Large intestine (tissue), 3 donors: ENCODE measurements at regions not wholly inside any gene's neighbourhood (a gene's known extent, or its start where the extent isn't known, plus 50 kb on each side); places are given as distances from the start of the nearest gene placed in this dataset.
"Not testable (repeated sequence)": the region's sequence is repeated elsewhere in the genome, so short reads cannot be mapped to it uniquely, and the experiment has no call there.

Experiments
- DNase-seq, 2 donors: peaks; one replicate each; pipeline versions ENCODE4 v3.0.0 to v3.0.0-alpha.2; 2013
- H3K27ac ChIP-seq: one replicate; pipeline ENCODE4 v1.5.1; 2013; ENCODE audit warnings: low read length
- H3K27me3 ChIP-seq: 2 replicates; pipeline ENCODE4 v1.6.1; 2013; ENCODE audit warnings: low read length; ENCODE audit not compliant: control insufficient read depth, insufficient read depth
- H3K36me3 ChIP-seq: 2 replicates; pipeline ENCODE4 v1.6.1; 2013; ENCODE audit warnings: low read length; ENCODE audit not compliant: control insufficient read depth, insufficient read depth
- H3K4me1 ChIP-seq: one replicate; pipeline ENCODE4 v1.6.1; 2013; ENCODE audit warnings: low read length; ENCODE audit not compliant: control insufficient read depth, insufficient read depth
- H3K4me3 ChIP-seq: one replicate; pipeline ENCODE4 v1.5.1; 2013; ENCODE audit warnings: low read length
- H3K9me3 ChIP-seq: one replicate; pipeline ENCODE4 v1.6.1; 2013; ENCODE audit warnings: mild to moderate bottlenecking, low read depth, low read length, moderate library complexity; ENCODE audit not compliant: control insufficient read depth
- WGBS: methylation state at CpG from one replicate; pipeline ENCODE4 v1.1.5; 2013; ENCODE audit warnings: low lambda C conversion rate; ENCODE audit not compliant: insufficient coverage; 5-methylcytosine and 5-hydroxymethylcytosine counted together

GRCh38 chr2:239865856-239866255, 159.3 kb downstream of the NDUFA10 start:
- H3K36me3 ChIP-seq, H3K4me3 ChIP-seq, H3K27ac ChIP-seq, H3K27me3 ChIP-seq, H3K4me1 ChIP-seq, DNase-seq: not testable (repeated sequence)
- peaks cover 38% of the 10 kb centered on the region for H3K9me3 ChIP-seq
- 100% methylated on average over 1 of the region's 5 CpGs for WGBS

DNA sequence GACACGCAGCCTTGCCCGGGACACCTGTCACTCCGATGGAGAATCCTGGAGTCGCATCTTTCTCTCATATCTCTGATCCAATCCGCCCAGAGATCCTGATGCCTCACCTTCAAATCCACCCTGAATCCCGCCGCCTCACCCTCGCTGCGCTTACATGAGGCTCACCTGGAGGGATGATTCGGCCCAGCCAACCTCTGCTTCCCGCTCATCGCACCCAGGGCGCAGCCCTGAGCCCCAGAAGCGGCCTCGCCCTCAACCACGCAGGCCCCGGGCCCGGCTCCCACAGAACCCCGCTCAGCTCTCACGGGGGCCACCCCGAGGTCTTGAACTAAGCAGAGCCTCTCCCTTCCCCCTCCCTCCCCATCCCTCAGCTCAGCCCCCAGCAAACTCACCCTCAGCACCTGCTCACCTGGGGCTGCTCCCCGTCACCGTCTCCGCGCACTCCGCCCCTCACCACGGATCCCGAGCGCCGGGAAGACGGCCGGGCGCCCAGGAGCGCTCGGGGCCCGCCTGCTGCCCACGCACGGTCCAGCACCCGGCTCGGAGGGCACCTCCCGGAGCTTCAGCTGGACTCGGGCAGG, 160.0 kb downstream of the NDUFA10 start:
- Histone ChIP-seq H3K4me3 (no peak overlapping the region), H3K36me3 (no peaks in the 10 kb centered on the region), H3K27me3 (no peaks in the 10 kb centered on the region), H3K9me3 (peaks cover 38% of the 10 kb centered on the region), H3K27ac (no peak overlapping the region), H3K4me1 (no peaks in the 10 kb centered on the region)
- WGBS, result no CpG with 5 or more reads among the region's 42 CpGs
- DNase-seq, result no peak

DNA sequence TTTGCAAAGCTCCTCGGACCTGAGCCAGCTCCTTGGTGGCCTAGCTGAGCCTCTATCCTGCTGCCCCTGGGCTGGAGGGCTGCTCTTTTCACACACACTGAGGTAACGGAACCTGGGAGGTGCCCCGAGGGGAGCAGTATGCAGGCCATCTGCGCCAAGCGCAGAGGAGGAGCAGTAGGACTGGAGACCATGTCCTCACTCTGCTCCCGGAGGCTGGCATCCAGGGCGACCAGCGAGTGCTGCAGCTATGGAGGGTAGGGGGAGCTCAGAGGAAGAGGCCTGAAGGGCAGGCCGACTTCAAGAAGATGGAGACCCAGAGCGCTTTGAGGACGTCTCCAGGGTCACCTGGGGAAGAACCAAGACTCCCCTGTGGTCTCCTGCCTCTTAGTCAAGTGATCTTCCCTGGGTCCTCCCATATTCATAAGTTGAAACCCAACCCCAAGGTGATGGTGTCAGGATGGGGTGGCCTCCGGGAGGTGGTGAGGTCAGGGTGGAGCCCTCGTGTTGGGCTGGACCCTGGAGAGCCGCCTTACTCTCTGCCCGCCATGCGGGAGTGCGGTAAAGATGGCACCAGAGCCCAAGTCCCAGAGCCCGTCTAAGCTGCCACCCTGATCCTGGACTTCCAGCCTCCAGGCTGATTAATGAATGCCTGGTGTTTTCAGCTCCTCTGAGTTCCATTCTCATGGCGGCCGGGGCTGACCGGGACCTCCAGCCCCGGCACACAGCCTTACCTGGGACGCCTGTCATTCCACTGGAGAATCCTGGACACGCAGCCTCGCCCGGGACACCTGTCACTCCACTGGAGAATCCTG, 160.7 kb downstream of the NDUFA10 start:
- no peak for DNase-seq
- H3K36me3 ChIP-seq, result no peaks in the 10 kb centered on the region
- peaks cover 38% of the 10 kb centered on the region for H3K9me3 ChIP-seq
- no peak overlapping the region for H3K27ac ChIP-seq
- WGBS, result no CpG with 5 or more reads among the region's 26 CpGs
- no peak overlapping the region for H3K4me3 ChIP-seq
- no peaks in the 10 kb centered on the region for H3K27me3 ChIP-seq
- H3K4me1 ChIP-seq, result no peaks in the 10 kb centered on the region

- H3K9me3 ChIP-seq, result peaks cover 25% of the 10 kb centered on the region
- 60% methylated on average over 2 of the region's 7 CpGs for WGBS
- H3K27ac ChIP-seq, result no peak overlapping the region
Observed at GRCh38 chr2:239862613-239863012, 162.5 kb downstream of the NDUFA10 start.

DNA sequence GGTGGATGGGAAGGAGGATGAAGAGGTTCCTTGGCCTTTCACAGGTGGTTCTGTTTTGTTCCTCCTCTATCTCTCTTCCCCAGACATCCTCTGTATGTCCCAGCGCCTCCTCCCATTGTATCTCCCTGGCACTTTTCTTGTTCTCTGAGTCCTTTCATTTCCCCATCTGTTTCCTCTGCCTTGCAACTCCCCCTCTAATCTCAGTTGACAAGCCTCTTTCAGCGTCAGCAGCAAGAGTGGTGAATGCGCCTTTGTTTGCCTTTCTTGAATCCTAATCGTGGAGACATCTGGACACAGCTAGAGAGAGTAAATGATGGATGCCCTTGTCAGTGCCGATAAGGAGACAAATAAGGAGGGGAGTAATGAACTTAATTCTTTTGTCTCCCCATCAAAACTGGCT, 167.0 kb downstream of the NDUFA10 start:
- Histone ChIP-seq H3K36me3 (no peaks in the 10 kb centered on the region), H3K4me3 (no peak overlapping the region), H3K27me3 (peaks cover 2% of the 10 kb centered on the region), H3K4me1 (no peaks in the 10 kb centered on the region), H3K27ac (no peak overlapping the region), H3K9me3 (no peaks in the 10 kb centered on the region)
- DNase-seq, result no peak
- WGBS, result 6% methylated on average over 2 of the region's 5 CpGs

More at GRCh38 chr2:239862613-239863012, 162.5 kb downstream of the NDUFA10 start:
- no peaks in the 10 kb centered on the region for H3K4me1 ChIP-seq
- H3K4me3 ChIP-seq, result no peak overlapping the region
- no peak for DNase-seq
- H3K27me3 ChIP-seq, result no peaks in the 10 kb centered on the region
- H3K36me3 ChIP-seq, result no peaks in the 10 kb centered on the region

GRCh38 chr2:239857591-239857990, 167.6 kb downstream of the NDUFA10 start:
- Histone ChIP-seq H3K4me3 (no peak overlapping the region), H3K27ac (no peak overlapping the region), H3K9me3 (no peaks in the 10 kb centered on the region), H3K27me3 (peaks cover 2% of the 10 kb centered on the region), H3K4me1 (no peaks in the 10 kb centered on the region), H3K36me3 (no peaks in the 10 kb centered on the region)
- DNase-seq, result no peak
- no CpG with 5 or more reads among the region's 1 CpG for WGBS

DNA sequence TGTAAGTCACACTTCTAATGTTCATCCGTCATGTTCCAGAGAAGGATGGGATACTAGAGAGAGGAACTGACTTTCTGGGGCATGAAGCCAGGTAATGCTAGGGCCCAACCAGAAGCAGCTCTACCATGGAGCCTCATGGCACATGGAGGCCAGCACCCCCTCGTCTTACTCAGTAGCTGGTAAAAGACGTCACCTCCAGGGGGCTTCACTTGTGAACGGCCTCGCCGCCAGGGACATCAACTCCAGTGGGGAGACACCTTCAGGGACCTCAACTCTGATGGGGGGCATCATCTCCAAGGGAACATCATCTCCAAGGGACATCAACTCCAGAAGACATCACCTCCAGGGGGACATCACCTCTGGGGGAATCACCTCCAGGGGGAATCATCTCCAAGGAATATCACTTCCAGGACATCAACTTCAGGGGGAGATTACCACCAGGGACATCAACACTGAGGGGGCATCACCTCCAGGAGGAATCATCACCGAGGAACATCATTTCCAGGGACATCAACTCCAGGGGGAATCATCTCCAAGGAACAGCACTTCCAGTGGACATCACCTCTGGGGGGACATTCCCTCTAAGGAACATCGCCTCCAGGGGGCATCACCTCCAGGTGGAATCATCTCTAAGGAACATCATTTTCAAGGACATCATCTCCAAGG, 168.4 kb downstream of the NDUFA10 start:
- 100% methylated on average over 1 of the region's 8 CpGs for WGBS
- no peak for DNase-seq
- Histone ChIP-seq H3K4me1 (no peaks in the 10 kb centered on the region), H3K4me3 (no peak overlapping the region), H3K27ac (no peak overlapping the region), H3K9me3 (no peaks in the 10 kb centered on the region), H3K27me3 (peaks cover 2% of the 10 kb centered on the region), H3K36me3 (no peaks in the 10 kb centered on the region)

GRCh38 chr2:239855863-239856587, 169.1 kb downstream of the NDUFA10 start:
- Histone ChIP-seq H3K4me3 (no peak overlapping the region), H3K27me3 (peaks cover 2% of the 10 kb centered on the region), H3K4me1 (no peaks in the 10 kb centered on the region), H3K36me3 (no peaks in the 10 kb centered on the region), H3K9me3 (no peaks in the 10 kb centered on the region), H3K27ac (no peak overlapping the region)
- DNase-seq, result no peak
- WGBS, result 80% methylated on average over 1 of the region's 10 CpGs

GRCh38 chr2:239854596-239854995, 170.5 kb downstream of the NDUFA10 start:
- Histone ChIP-seq H3K27ac (no peak overlapping the region), H3K4me3 (no peak overlapping the region), H3K9me3 (no peaks in the 10 kb centered on the region), H3K36me3 (no peaks in the 10 kb centered on the region), H3K27me3 (peaks cover 2% of the 10 kb centered on the region), H3K4me1 (no peaks in the 10 kb centered on the region)
- no peak for DNase-seq
- WGBS, result 80% methylated on average over 1 of the region's 5 CpGs

DNA sequence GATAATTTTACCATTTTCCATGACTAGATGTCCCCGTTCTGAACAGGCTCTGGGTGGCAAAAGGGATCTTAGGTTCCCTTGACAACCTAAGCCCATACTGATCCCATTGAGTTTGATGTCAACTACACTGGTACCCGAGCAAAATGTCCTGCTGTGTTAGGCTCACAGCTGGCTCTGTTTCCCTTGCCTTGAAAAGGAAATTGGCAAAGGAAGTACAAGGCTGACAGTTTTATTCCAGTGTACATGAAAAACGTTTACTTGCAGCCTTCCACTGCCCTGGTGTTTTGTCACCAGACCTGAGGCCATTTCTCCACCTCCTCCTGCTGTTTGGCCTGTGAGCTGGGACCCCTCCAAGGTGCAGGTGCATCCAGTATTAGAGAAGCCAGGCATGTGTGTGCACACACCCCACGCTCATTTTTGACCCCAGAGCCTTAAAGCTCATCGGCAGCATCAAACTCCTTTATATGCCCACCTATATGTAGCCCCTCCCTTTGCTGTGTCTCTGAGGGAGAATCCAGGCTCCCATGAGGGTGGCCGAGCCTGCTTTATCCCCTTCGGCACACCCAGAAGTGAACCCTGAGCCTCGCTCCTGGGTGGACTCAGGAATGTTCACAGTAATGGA, 171.3 kb downstream of the NDUFA10 start:
- Histone ChIP-seq H3K27ac (no peak overlapping the region), H3K9me3 (no peaks in the 10 kb centered on the region), H3K36me3 (no peaks in the 10 kb centered on the region), H3K27me3 (peaks cover 2% of the 10 kb centered on the region), H3K4me3 (no peak overlapping the region), H3K4me1 (no peaks in the 10 kb centered on the region)
- no peak for DNase-seq
- no CpG with 5 or more reads among the region's 8 CpGs for WGBS
